ENCODE measurements at regions not wholly inside any gene's neighbourhood (a gene's known extent, or its start where the extent isn't known, plus 50 kb on each side); places are given as distances from the start of the nearest gene placed in this dataset.

GRCh38 chr2:105557021-105557920, 158.4 kb upstream of the FHL2 start:
- Histone ChIP-seq H3K9me3 (replicated peaks in 1 of 2; ENCODE audit: control insufficient read depth in 2 of 2, insufficient read depth in 1 of 2, low read depth in 1 of 2, low read length in 2 of 2) (no peaks in the 10 kb centered on the region), H2AK5ac (ENCODE audit: low read depth, low read length) (no peak overlapping the region), H3K27me3 (ENCODE audit: control insufficient read depth in 3 of 3, insufficient read depth in 3 of 3, low read depth in 1 of 3, low read length in 3 of 3) (peaks cover 0 to 56% (median 0%) of the 10 kb centered on the region in 3 experiments), H3K4ac (ENCODE audit: low read length) (no peak overlapping the region), H4K8ac (ENCODE audit: low read depth, low read length) (no peak overlapping the region), H2BK120ac (ENCODE audit: low read depth, low read length) (no peak overlapping the region), H2BK12ac (ENCODE audit: low read length) (no peak overlapping the region), H3K9ac (ENCODE audit: low read depth, low read length, poor library complexity) (peak overlapping the region; percentile 44), H3K18ac (ENCODE audit: low read length) (no peak overlapping the region), H3K14ac (ENCODE audit: low read length) (no peak overlapping the region), H3K23ac (ENCODE audit: low read depth, low read length, poor library complexity) (no peak overlapping the region), H3K4me3 (ENCODE audit: low read length in 2 of 2) (no peak overlapping the region), H2AFZ (ENCODE audit: low read length) (no peak overlapping the region), H3K4me2 (ENCODE audit: insufficient read depth, low read length, poor library complexity, severe bottlenecking) (no peak overlapping the region), H3K36me3 (replicated peaks in 1 of 2; ENCODE audit: control insufficient read depth in 2 of 2, insufficient read depth in 2 of 2, low read length in 2 of 2) (no peaks in the 10 kb centered on the region), H3K27ac (replicated peaks; ENCODE audit: low read length) (no peak overlapping the region), H3K4me1 (ENCODE audit: control insufficient read depth in 2 of 2, insufficient read depth in 1 of 2, low read depth in 1 of 2, low read length in 2 of 2) (no peaks in the 10 kb centered on the region), H3K79me1 (ENCODE audit: low read depth, low read length) (no peaks in the 10 kb centered on the region), H2BK5ac (ENCODE audit: low read length) (no peak overlapping the region), H4K91ac (ENCODE audit: low read depth, low read length, poor library complexity) (no peak overlapping the region), H2BK15ac (ENCODE audit: low read length) (no peak overlapping the region)
- no peak for DNase-seq (ENCODE audit: low spot score)
- no CpG with 5 or more reads among the region's 12 CpGs for WGBS, 2 donors (ENCODE audit: extremely low coverage in 2 of 2, insufficient read length in 2 of 2, insufficient replicate concordance in 1 of 2)

GRCh38 chr2:105556366-105556765, 157.5 kb upstream of the FHL2 start:
- no peak overlapping the region for H2BK15ac ChIP-seq (ENCODE audit: low read length)
- no peak overlapping the region for H2BK12ac ChIP-seq (ENCODE audit: low read length)
- no peak for DNase-seq (ENCODE audit: low spot score)
- H3K4me3 ChIP-seq (ENCODE audit: low read length in 2 of 2): no peak overlapping the region
- no peak overlapping the region for H3K23ac ChIP-seq (ENCODE audit: low read depth, low read length, poor library complexity)
- no CpG with 5 or more reads among the region's 3 CpGs for WGBS, 2 donors (ENCODE audit: extremely low coverage in 2 of 2, insufficient read length in 2 of 2, insufficient replicate concordance in 1 of 2)
- no peak overlapping the region for H4K91ac ChIP-seq (ENCODE audit: low read depth, low read length, poor library complexity)
- H3K4me2 ChIP-seq (ENCODE audit: insufficient read depth, low read length, poor library complexity, severe bottlenecking): no peak overlapping the region
- no peak overlapping the region for H3K14ac ChIP-seq (ENCODE audit: low read length)
- H2AFZ ChIP-seq (ENCODE audit: low read length): no peak overlapping the region
- no peak overlapping the region for H3K4ac ChIP-seq (ENCODE audit: low read length)
- H3K27ac ChIP-seq (replicated peaks; ENCODE audit: low read length): no peak overlapping the region
- no peaks in the 10 kb centered on the region for H3K4me1 ChIP-seq (ENCODE audit: control insufficient read depth in 2 of 2, insufficient read depth in 1 of 2, low read depth in 1 of 2, low read length in 2 of 2)
- H2BK120ac ChIP-seq (ENCODE audit: low read depth, low read length): no peak overlapping the region
- H2BK5ac ChIP-seq (ENCODE audit: low read length): no peak overlapping the region
- H3K36me3 ChIP-seq (replicated peaks in 1 of 2; ENCODE audit: control insufficient read depth in 2 of 2, insufficient read depth in 2 of 2, low read length in 2 of 2): no peaks in the 10 kb centered on the region
- no peaks in the 10 kb centered on the region for H3K79me1 ChIP-seq (ENCODE audit: low read depth, low read length)
- peaks cover 0 to 55% (median 0%) of the 10 kb centered on the region in 3 experiments for H3K27me3 ChIP-seq (ENCODE audit: control insufficient read depth in 3 of 3, insufficient read depth in 3 of 3, low read depth in 1 of 3, low read length in 3 of 3)
- H3K9me3 ChIP-seq (replicated peaks in 1 of 2; ENCODE audit: control insufficient read depth in 2 of 2, insufficient read depth in 1 of 2, low read depth in 1 of 2, low read length in 2 of 2): no peaks in the 10 kb centered on the region
- H3K9ac ChIP-seq (ENCODE audit: low read depth, low read length, poor library complexity): no peak overlapping the region
- no peak overlapping the region for H3K18ac ChIP-seq (ENCODE audit: low read length)
- H4K8ac ChIP-seq (ENCODE audit: low read depth, low read length): no peak overlapping the region
- H2AK5ac ChIP-seq (ENCODE audit: low read depth, low read length): no peak overlapping the region

DNA sequence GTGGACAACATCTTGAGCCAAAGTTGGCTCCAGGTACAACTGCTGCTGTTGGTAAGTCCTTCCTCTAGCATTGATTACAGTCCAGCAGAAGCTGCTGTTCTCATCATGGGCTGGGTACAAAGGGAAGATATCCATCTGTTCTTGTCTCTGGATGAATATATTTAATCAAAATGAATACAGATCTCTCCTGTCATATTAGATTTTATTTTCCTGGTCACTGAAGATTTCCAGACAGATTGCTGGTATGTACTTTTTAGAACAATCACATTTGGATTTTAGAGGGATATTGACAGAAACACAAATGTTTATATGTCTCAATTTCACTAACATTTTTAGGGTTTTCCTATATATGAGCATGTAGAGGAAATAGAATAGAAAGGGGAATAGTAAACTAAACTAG, 155.4 kb upstream of the FHL2 start:
- H2AK5ac ChIP-seq (ENCODE audit: low read depth, low read length): no peak overlapping the region
- H3K4me1 ChIP-seq (ENCODE audit: control insufficient read depth in 2 of 2, insufficient read depth in 1 of 2, low read depth in 1 of 2, low read length in 2 of 2): no peaks in the 10 kb centered on the region
- H4K91ac ChIP-seq (ENCODE audit: low read depth, low read length, poor library complexity): no peak overlapping the region
- H2BK120ac ChIP-seq (ENCODE audit: low read depth, low read length): no peak overlapping the region
- H2BK5ac ChIP-seq (ENCODE audit: low read length): no peak overlapping the region
- no peak for DNase-seq (ENCODE audit: low spot score)
- no peak overlapping the region for H2BK15ac ChIP-seq (ENCODE audit: low read length)
- no peak overlapping the region for H2BK12ac ChIP-seq (ENCODE audit: low read length)
- H3K79me1 ChIP-seq (ENCODE audit: low read depth, low read length): no peaks in the 10 kb centered on the region
- H3K4me2 ChIP-seq (ENCODE audit: insufficient read depth, low read length, poor library complexity, severe bottlenecking): no peak overlapping the region
- H2AFZ ChIP-seq (ENCODE audit: low read length): no peak overlapping the region
- H4K8ac ChIP-seq (ENCODE audit: low read depth, low read length): no peak overlapping the region
- no peak overlapping the region for H3K4ac ChIP-seq (ENCODE audit: low read length)
- peaks cover 0 to 39% (median 0%) of the 10 kb centered on the region in 3 experiments for H3K27me3 ChIP-seq (ENCODE audit: control insufficient read depth in 3 of 3, insufficient read depth in 3 of 3, low read depth in 1 of 3, low read length in 3 of 3)
- H3K23ac ChIP-seq (ENCODE audit: low read depth, low read length, poor library complexity): no peak overlapping the region
- no peak overlapping the region for H3K14ac ChIP-seq (ENCODE audit: low read length)
- no peak overlapping the region for H3K4me3 ChIP-seq (ENCODE audit: low read length in 2 of 2)
- H3K27ac ChIP-seq (replicated peaks; ENCODE audit: low read length): no peak overlapping the region
- H3K18ac ChIP-seq (ENCODE audit: low read length): no peak overlapping the region
- H3K9me3 ChIP-seq (replicated peaks in 1 of 2; ENCODE audit: control insufficient read depth in 2 of 2, insufficient read depth in 1 of 2, low read depth in 1 of 2, low read length in 2 of 2): no peaks in the 10 kb centered on the region
- no peaks in the 10 kb centered on the region for H3K36me3 ChIP-seq (replicated peaks in 1 of 2; ENCODE audit: control insufficient read depth in 2 of 2, insufficient read depth in 2 of 2, low read length in 2 of 2)
- no peak overlapping the region for H3K9ac ChIP-seq (ENCODE audit: low read depth, low read length, poor library complexity)

DNA sequence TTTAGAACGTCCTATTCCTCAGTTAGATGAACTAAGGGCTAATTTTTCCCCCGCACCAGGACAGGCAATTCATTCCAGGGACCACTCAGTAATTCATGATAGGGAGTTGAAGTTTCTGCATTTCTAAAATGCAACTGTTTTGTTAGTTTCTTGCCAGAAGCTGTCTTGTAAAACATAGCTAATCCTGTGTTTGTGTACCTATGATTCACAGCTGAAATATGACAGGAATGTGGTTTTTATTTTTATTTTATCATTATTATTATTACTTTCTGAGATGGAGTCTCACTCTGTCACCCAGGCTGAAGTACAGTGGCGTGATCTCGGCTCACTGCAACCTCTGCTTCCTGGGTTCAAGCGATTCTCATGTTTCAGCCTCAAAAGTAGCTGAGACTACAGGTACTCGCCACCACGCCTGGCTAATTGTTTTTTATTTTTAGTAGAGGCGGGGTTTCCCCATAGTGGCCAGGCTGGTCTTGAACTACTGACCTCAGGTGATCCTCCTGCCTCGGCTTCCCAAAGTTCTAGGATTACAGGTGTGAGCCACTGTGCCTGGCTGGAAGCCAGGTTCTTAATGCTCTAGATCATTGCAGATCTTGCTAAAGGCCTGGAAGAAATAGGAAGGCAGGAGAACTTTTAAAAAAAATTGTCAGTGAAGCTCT, 154.8 kb upstream of the FHL2 start:
- H3K18ac ChIP-seq (ENCODE audit: low read length): no peak overlapping the region
- no peak overlapping the region for H2BK120ac ChIP-seq (ENCODE audit: low read depth, low read length)
- no peak overlapping the region for H3K4ac ChIP-seq (ENCODE audit: low read length)
- no peak overlapping the region for H4K8ac ChIP-seq (ENCODE audit: low read depth, low read length)
- no peak overlapping the region for H2AFZ ChIP-seq (ENCODE audit: low read length)
- no peak overlapping the region for H2BK12ac ChIP-seq (ENCODE audit: low read length)
- H2BK15ac ChIP-seq (ENCODE audit: low read length): no peak overlapping the region
- no peaks in the 10 kb centered on the region for H3K4me1 ChIP-seq (ENCODE audit: control insufficient read depth in 2 of 2, insufficient read depth in 1 of 2, low read depth in 1 of 2, low read length in 2 of 2)
- no peaks in the 10 kb centered on the region for H3K79me1 ChIP-seq (ENCODE audit: low read depth, low read length)
- H3K36me3 ChIP-seq (replicated peaks in 1 of 2; ENCODE audit: control insufficient read depth in 2 of 2, insufficient read depth in 2 of 2, low read length in 2 of 2): no peaks in the 10 kb centered on the region
- no peak overlapping the region for H3K4me2 ChIP-seq (ENCODE audit: insufficient read depth, low read length, poor library complexity, severe bottlenecking)
- no peak overlapping the region for H3K23ac ChIP-seq (ENCODE audit: low read depth, low read length, poor library complexity)
- H3K9ac ChIP-seq (ENCODE audit: low read depth, low read length, poor library complexity): no peak overlapping the region
- no peak overlapping the region for H4K91ac ChIP-seq (ENCODE audit: low read depth, low read length, poor library complexity)
- H3K27me3 ChIP-seq (ENCODE audit: control insufficient read depth in 3 of 3, insufficient read depth in 3 of 3, low read depth in 1 of 3, low read length in 3 of 3): peaks cover 0 to 36% (median 0%) of the 10 kb centered on the region in 3 experiments
- no CpG with 5 or more reads among the region's 9 CpGs for WGBS, 2 donors (ENCODE audit: extremely low coverage in 2 of 2, insufficient read length in 2 of 2, insufficient replicate concordance in 1 of 2)
- no peak overlapping the region for H3K27ac ChIP-seq (replicated peaks; ENCODE audit: low read length)
- DNase-seq (ENCODE audit: low spot score): no peak
- no peaks in the 10 kb centered on the region for H3K9me3 ChIP-seq (replicated peaks in 1 of 2; ENCODE audit: control insufficient read depth in 2 of 2, insufficient read depth in 1 of 2, low read depth in 1 of 2, low read length in 2 of 2)
- no peak overlapping the region for H3K14ac ChIP-seq (ENCODE audit: low read length)
- no peak overlapping the region for H2BK5ac ChIP-seq (ENCODE audit: low read length)
- H3K4me3 ChIP-seq (ENCODE audit: low read length in 2 of 2): no peak overlapping the region
- H2AK5ac ChIP-seq (ENCODE audit: low read depth, low read length): no peak overlapping the region
